HG03558 (cell line): ENCODE measurements at regions not wholly inside any gene's neighbourhood (a gene's known extent, or its start where the extent isn't known, plus 50 kb on each side); places are given as distances from the start of the nearest gene placed in this dataset.

ENCODE experiments used
- ATAC-seq: cut with Tn5 transposase; IDR thresholded peaks from one replicate; pipeline ENCODE4 v1.9.1; 2021; ENCODE audit warnings: moderate number of reproducible peaks; ENCODE audit not compliant: unreplicated experiment; ENCODE audit errors: extremely low read depth

DNA sequence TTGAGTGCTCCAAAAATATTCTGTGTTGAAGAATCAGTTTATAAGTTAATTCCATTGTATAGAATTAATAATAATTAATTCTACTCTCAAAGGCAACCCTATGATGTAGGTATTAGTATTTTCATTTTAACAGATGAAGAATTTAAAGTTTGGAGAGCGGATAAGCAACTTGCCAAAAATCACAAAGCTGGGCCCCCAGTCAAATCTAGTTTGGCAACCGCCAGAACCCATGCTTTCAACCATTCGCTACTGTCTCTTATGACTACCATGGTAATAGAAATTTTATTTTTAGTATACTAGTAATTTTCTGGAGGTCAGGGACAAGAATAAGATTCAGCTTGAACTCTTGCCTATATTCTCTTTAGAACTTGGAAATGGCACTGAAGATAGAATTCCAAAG lies 229.8 kb downstream of the IBTK start:
- no peak for ATAC-seq

DNA sequence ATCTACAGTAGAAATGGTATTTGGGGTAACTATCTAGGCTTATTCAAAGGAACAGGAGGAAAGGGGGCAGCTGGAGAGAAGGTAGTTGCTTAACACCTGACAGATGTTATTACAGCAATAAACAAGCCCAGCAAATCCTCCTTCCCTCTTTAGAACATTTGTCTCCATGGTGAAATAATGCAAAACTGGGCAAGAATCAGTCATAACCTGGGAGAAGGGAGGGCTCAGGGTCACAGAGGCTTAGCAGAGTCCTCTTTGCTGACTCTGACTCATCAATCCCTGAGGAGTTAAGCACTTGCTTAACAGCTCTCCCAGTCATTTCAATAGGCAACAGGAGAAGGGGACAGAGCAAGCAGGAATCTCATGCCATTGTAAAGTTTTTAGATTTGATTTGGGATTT lies 230.3 kb downstream of the IBTK start:
- no peak for ATAC-seq

DNA sequence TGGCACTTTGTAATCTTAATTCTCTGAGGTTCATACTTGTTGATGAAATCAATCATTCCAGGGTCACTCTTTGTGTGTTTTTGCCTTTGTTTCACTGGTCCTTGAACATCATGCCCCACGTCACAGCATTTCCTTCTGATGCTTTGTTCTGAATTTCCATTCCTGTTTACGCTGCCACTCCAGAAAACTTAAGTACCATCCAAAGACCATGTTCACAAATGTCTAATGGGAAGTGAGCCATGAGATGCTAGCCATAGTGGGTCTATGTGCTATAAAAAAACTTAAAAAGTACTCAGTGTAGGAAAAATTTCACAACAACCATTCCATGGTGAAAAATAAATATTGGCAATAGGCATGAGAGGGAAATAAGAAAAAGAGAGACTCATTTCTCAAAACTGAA lies 232.0 kb downstream of the IBTK start:
- no peak for ATAC-seq

DNA sequence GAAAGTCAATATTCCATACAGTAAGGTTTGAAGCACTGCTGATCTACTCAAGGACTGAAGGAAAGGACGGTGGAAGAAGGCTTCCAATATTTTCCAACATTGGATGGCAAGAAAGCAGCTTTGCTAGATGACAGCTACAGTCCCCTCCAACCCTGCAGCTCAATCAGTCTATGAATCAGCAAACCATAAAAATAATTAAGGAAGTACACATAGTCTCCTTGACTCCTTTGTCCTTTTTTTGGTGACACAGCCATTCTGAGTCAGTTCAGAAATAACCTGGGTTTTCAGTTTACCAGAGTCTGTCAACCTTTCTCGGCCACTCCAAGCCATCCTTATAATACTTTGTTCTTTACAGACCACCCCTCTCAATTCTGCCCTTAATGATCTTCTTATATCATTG lies 232.5 kb downstream of the IBTK start:
- no peak for ATAC-seq

DNA sequence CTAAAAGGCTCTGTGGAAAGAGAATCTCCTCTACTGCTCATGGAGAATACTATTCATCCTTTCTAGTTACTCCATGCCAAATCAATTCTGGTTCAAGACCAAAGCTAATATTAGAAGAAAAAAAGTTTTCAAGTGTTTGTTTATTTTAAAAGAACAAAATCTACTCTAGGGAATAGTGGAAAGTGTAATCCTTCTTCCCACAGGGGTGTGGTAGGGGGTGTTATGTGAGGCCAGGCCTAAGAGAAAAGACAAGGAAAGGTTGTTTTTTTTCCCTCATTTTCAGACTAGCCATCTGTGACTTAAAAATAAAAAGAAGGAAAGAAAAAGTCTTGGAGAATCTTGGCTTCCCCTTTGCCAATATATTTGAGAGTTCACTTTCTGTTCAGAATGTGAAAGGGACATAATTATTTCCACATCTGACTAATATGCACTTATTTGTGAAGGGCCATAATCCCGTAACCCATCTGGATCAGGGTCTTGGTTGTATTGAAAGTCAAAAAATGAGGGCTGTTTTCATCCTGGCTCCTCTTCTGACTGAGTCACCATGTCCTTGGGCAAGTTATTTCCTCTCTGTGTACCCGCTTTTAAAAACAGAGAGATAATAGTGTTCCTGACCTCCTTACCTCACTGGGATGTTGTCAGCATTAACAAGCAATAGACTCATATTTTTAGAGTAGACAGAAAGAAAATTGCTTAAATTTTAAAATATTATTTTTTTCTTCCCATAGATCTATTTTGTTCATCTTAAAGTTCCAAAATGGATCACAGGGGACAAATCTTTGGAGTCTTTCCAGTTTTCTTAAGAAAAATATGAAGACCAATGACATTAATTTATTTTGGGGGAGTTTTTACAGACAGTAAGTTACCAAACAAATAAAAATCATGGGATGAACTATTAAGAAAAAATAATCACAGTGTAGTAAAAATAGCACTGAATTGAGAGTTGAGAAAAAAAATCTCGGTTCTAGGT lies 233.7 kb downstream of the IBTK start:
- ATAC-seq: no peak

DNA sequence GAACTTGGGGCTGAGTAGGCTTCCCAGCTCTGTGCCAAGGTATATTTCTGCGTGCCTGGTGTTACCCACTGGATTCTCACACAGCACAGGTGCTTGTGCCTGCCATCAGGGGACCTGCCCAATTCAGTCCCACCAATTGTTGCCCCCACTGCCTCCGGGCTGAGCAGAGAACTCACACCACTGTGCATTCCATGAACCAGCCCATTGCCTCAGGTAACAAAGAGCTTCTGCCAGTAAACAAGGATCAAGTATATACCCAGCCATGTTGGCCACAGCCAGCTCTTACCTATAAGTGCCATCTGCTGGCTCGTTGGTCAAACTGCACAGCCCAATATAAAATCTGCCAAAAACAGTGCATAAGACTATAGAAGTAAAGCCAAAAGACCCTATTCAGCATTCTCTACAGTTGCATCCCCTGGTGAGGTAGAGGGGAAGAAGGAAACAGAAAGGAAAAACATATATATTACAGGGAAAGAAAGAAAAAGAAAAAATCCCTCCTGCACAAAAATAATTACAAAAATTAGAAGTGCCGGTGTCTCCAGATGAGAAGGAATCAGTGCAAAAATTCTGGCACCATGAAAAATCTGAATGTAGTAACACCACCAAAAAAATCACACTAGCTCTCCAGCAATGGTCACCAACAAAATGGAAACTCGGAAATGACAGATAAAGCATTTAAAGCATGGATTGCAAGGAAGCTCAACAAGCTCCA lies 241.4 kb downstream of the IBTK start:
- peak; percentile 55 for ATAC-seq

DNA sequence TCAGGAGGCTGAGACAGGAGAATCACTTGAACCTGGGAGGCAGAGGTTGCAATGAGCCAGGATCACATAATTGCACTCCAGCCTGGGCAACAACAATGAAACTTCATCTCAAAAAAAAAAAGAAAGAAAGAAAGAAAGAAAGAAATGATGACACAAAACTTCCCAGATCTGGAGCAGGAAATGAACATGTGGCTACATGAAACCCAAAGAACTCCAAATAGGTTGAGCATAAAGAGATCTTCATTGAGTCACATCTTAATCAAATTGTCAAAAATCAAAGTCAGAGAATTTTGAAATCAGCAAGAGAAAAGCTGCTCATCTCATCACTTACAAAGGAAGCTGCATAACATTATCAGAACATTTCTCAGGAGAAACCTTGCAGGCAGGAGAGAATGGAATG lies 247.0 kb downstream of the IBTK start:
- no peak for ATAC-seq

DNA sequence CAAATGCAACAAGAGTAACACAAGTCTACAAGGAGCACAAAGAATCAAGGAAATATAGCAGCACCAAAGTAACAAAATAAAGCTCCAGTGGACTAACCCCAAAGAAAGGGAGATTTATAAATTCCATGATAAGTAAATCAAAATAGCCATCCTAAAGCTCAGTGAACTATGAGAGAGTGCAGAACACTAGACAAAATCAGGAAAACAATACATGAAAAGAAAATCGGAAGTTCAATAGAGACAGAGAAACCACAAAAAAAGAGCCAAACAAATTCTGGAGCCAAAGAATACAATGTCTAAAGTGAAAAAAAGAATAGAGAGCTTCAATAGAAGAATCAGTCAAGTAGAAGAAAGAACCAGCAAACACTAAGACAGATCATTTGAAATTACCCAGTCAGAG lies 247.3 kb upstream of the TENT5A start:
- ATAC-seq: no peak

DNA sequence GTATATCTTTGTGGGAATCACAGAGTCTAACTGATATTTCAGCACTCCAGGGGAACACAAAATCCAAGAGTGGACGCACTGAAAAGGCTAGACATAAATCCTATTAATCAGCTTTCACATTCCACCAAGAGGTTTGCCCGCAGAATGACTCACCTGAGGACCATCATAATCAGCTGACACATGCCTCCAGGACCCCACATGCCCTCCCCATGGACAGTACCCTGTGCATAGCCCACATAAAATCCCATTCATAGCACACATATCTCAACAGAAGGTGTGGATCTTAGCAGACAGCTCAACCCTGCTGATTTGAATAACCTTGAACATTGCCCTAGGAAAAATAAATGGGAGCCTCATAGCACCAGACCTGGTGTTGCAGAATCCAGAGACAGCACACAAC lies 246.8 kb upstream of the TENT5A start:
- no peak for ATAC-seq

DNA sequence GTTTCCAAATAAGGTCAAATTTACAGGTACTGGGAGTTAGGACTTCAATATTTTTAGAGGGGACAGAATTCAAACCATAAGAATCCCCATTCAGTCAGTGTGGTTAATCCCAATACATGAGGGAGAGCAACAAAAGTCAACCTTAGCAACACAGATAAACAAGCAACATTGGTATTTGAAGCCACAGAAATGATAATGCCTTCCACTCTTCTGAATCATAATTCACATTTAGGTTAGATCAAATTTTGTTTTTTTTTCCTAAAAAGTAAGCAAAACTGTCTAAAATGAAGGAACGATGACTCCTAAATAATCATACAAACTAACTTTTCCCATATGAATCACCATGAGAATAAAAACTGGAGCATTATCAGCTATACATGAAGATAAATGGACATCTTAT lies 246.0 kb upstream of the TENT5A start:
- ATAC-seq: no peak

DNA sequence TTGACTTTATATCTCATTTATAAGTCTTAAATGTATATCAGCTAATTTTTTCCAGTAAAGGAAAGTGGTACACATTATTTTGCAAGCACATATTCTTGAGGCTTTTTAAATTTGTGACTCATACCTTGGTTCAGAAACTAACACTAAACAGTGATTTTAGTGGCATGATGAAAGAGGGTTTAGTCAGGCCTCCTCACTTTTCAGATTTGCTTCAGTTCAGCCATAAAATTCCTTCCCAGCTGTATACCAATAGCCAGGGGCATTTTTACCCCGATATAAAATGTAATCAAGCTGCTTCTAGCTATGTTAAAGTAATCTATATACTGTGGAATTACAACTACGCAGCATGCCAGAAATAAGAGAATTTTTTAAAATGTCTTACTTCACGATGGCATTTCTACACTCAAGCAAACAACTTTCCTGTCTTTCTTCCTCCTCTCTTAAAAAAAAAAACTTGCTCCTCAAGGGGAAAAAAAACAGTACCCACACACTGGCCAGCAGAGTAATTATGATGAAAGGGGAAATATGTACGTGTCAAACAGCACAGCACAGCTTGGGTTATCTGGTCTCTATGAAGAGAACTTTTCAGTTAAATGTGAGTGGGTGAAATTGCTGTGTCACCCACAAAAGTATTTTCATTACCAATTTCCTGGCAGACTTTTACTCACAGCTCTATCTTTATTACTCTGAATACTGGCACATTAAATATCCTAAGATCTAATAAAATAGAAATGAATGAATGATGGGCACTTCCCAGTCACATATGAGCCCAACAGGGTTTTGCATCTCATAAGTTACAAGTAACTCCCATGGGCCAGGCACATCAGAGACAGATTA lies 244.8 kb upstream of the TENT5A start:
- ATAC-seq: no peak

DNA sequence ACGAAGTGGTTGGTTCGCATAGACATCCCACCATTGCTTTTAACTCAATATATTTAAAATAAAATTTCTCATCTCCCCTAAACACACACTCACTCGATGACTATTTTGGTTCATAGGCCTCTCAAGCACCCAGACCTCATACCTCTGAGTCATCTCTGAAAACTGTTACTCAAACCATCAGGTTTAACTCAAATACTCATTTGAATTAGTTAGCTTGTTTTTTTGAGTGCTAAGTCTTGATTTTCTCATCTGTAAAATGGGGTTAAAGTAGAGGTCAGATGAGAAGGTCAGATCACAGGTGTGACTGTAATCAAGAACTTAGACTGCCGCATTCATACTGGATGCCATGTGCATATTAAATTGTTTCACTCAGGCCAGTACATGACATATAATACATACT lies 243.9 kb upstream of the TENT5A start:
- ATAC-seq: no peak

DNA sequence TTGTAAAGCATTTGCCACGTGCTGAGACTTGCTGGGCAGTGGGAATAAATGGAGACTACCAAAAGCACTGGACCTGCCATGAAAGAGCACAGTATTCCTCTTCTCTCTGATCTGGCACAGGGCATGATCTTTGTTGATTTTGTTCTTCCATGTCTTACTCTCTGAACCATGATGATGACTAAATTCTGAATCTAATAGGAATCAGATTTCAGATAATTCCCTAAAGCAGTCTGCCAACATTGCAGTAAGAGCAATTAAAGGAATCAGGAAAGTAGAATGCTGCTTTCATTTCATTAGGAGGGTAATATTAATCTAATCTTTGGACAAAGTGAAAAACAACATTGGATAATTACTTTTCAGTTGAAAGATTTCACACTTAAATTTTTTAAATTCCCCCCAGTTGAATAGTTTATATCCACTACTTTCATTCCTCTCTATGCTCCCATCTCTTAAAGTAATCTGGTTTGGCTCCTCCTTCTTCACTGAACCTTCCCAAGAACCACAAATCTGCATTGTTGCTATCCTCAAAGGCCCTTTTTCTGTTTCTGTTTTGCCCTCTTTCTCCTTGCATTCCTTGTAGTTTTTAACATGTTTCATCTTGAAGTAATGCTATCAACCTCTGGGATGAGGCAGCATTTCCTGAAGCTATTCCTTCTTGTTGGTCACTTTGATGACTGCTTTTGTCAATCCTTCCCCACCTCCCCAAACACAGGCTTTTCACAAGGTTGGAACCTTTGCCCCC lies 243.2 kb upstream of the TENT5A start:
- ATAC-seq: no peak

DNA sequence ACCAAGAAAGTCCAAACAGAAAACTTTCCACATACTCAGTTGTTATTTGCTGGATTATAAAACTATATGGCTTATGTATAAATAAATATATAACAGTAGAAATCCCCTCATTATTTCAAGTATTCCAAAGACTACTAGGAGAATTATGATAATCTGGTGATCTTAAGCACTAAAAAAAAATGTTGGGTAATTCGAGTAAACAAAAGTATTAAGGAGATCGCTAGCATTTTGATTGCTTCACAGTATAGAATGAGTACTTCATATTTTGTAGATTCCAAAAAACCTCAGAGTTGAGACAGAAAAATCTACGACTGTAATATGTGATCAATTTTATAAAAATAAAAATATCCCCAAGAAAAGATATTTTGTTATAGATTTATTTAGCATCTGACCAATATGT lies 236.4 kb upstream of the TENT5A start:
- ATAC-seq: no peak

DNA sequence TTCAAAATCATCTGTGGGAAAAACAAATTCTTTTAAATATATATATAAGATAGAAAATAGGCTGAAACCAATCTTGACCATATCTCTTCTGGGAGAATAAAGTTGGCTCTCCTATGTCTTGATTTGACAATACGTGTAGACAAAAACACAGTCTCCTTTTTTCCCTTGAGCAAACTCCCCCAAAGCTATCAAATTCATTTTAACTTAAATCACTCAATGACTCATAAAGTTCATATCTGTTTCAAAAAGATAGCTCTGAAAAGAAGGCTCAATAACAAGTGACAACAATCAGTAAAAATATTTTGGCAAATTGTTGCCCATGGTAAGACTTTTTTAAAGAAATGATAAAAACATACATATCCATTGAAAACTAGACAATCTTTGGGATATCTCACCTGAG lies 236.0 kb upstream of the TENT5A start:
- ATAC-seq: no peak

DNA sequence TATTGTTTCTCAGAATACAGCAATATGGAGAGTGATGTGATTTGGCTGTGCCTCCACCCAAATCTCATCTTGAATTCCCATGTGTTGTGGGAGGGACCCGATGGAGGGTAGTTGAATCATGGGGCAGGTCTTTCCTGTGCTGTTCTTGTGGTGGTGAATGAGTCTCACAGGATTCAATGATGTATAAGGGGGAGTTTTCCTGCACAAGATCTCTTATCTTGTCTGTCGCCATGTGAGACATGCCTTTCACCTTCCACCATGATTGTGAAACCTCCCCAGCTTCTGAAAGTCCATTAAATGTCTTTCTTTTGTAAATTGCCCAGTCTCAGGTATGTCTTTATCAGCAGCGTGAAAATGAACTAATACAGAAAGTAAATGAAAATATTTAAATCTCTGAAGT lies 234.8 kb upstream of the TENT5A start:
- no peak for ATAC-seq

DNA sequence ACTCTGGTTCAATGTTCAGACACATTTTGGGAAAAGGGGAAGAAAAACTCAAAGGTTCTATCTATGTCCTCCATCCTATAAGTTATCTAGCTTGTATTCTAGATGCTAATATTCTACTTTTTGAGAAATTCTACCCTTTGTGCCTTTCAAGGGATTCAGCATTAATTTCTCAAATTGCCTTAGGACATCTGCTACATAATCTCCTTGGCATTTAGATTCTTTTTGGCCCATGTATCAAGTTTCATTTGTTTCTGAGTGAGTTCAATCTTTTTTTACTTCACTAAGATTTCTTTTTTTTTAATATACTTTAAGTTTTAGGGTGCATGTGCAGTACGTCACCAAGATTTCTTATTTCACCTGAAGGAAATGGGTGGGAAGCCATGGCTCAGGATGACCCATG lies 232.7 kb upstream of the TENT5A start:
- ATAC-seq: no peak

DNA sequence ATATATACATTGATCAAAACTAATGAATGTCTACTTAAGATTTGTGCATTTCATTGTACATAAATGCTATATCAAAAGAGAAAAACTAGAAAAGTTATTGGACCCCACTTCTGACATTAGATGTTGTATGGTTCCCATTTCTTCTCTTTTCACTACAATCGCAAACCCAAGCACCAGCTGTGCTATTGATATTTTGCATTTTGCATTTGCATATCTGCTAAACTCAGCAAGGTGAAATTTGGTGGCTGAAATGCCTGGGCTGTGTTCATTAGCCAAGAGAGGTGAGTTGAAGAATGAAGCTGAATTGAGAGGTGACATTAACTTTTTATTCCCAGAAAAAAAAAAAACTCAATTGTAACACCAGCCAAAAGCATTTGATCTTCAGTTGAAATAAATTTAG lies 232.1 kb upstream of the TENT5A start:
- no peak for ATAC-seq

DNA sequence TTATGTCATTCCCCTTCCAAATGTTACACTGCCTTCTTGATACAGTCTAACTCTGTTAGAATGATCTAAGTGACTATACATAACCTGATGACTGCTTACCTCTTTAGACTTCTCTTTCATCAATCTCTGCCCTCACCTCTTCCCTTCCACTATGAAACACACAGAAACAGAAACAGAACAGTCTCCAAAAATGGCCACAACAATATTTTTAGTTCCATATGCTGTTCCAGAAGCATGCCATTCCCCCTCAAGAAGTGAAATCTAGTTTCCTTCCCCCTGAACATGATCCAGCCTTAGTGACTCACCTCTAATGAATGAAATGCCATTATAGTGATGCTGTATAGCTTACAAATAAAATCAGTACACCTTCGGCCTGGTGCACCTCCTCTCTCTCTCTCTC lies 229.3 kb upstream of the TENT5A start:
- ATAC-seq: no peak

DNA sequence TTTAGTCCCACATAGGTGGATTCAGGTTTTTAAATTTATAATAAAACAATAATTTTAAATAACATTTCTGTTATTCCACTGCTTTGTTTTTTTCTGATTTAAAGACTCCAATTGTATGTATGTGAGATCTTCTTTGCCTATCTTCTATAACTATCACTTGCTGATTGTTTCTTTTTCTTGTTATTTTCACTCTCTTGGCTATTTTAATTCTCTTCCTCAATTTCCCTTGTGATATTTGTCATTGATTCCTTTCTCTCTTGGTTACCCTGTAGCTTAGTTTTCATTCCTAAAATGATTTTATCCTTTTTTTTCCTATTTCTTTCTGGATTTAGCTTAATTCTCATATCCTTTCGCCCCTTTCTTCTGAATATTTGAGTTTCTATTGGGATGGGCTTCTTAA lies 227.3 kb upstream of the TENT5A start:
- ATAC-seq: no peak
